Naive thymus-derived CD8-positive, alpha-beta T cell (primary cell): ENCODE measurements at regions not wholly inside any gene's neighbourhood (a gene's known extent, or its start where the extent isn't known, plus 50 kb on each side); places are given as distances from the start of the nearest gene placed in this dataset.

Experiments used
- ATAC-seq, 2 donors: fragments of 150-1000 bp; cut with Tn5 transposase in 1 of 2; sonication (Bioruptor Pico), chemical (Tn5 transposase) in 1 of 2; 1 replicate in 1 of 2; 2 replicates in 1 of 2; pipeline ENCODE4 v1.10.0; 2021; ENCODE audit warnings: mild to moderate bottlenecking in 2 of 2, moderate library complexity in 2 of 2
- POLR2A ChIA-PET: fragments of 350-600 bp; sonication (Branson Sonifier 250); formaldehyde crosslinking; loops from one replicate; lab custom pipeline; 2021; ENCODE audit warnings: antibody characterized with exemption; lab: Charles Lee
- DNase-seq, 10 donors: peaks; one replicate each; pipeline versions ENCODE4 v3.0.0 to v3.0.0-alpha.2; 2020 to 2022
- H3K27ac Mint-ChIP-seq, 10 donors: one replicate each; pipeline ENCODE4 v1.8.0; 2020 to 2022; ENCODE audit warnings: mild to moderate bottlenecking in 10 of 10, mixed read lengths in 10 of 10, moderate library complexity in 4 of 10, inconsistent platforms in 1 of 10
- H3K27me3 Mint-ChIP-seq, 5 donors: one replicate each; pipeline ENCODE4 v1.8.0; 2021 to 2022; ENCODE audit warnings: mixed read lengths in 5 of 5
- H3K36me3 Mint-ChIP-seq, 3 donors: one replicate each; pipeline ENCODE4 v1.8.0; 2020 to 2022; ENCODE audit warnings: mixed read lengths in 3 of 3, mild to moderate bottlenecking in 2 of 3, inconsistent platforms in 1 of 3
- H3K4me1 Mint-ChIP-seq, 4 donors: one replicate each; pipeline ENCODE4 v1.8.0; 2021 to 2022; ENCODE audit warnings: mixed read lengths in 4 of 4
- H3K4me3 Mint-ChIP-seq, 10 donors: one replicate each; pipeline ENCODE4 v1.8.0; 2020 to 2022; ENCODE audit warnings: mild to moderate bottlenecking in 10 of 10, mixed read lengths in 10 of 10, moderate library complexity in 6 of 10, inconsistent platforms in 1 of 10
- H3K9me3 Mint-ChIP-seq, 9 donors: one replicate each; pipeline ENCODE4 v1.8.0; 2020 to 2022; ENCODE audit warnings: mixed read lengths in 9 of 9, mild to moderate bottlenecking in 3 of 9, inconsistent platforms in 1 of 9, moderate library complexity in 1 of 9

DNA sequence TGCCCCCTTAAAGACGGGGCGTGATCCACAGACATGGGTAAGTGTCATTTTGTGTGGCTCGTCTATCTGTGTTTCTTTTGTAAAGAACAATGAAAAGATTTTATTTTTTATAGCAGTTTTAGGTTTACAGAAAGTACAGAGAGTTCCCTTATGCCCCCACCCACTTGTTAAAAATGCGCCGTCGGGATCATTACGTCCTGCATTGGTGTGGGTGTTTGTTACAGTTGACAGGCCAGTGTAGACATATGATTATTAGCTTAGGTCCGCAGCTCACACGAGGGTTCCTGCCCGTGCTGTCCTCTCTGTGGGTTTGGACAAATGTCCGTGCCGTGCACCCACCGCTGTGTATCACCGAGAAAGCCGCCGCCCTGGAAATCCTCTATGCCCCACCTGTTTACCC, 50.5 kb downstream of the RGS12 start:
- ATAC-seq (no peak), DNase-seq (no peak)
- Mint-ChIP-seq H3K36me3 (no peaks in the 10 kb centered on the region), H3K27me3 (peaks cover 0 to 9% (median 3%) of the 10 kb centered on the region in 5 donors), H3K4me1 (peaks cover 13 to 37% (median 25%) of the 10 kb centered on the region in 4 donors), H3K9me3 (peaks cover 0 to 1% (median 0%) of the 10 kb centered on the region in 9 donors), H3K27ac (peak overlapping the region in 2 of 10 donors; percentile 37 to 53), H3K4me3 (peak overlapping the region in 2 of 10 donors; percentile 9)
- POLR2A ChIA-PET, result no interaction called here

DNA sequence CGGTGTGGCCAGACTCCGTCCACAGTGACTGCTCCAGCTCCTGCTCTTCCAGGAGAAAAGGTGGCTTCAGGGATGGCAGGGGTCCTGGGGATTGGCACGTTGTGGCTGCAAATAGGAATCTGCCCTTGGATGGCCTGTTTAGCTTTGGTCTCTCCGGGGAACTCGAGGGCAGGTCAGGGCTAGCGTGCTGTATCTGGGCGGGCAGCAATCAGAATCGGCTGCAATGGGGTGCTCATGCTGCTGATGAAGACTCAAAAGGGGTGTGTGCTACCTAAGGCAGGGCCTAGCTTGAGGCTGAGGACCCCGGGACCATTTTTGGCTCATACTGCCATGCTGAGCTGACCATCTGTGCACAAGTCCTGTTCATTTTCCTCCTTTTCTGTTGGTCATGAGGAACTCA, 51.3 kb downstream of the RGS12 start:
- Mint-ChIP-seq H3K4me1 (peaks cover 13 to 37% (median 25%) of the 10 kb centered on the region in 4 donors), H3K36me3 (no peaks in the 10 kb centered on the region), H3K27ac (no peak overlapping the region), H3K27me3 (peaks cover 0 to 9% (median 3%) of the 10 kb centered on the region in 5 donors), H3K9me3 (peaks cover 0 to 1% (median 0%) of the 10 kb centered on the region in 9 donors), H3K4me3 (no peak overlapping the region)
- POLR2A ChIA-PET, result no interaction called here
- no peak for DNase-seq
- ATAC-seq, result no peak

- H3K27me3 Mint-ChIP-seq, result peaks cover 0 to 9% (median 3%) of the 10 kb centered on the region in 5 donors
- no peak for ATAC-seq
- no peak for DNase-seq
- peaks cover 13 to 37% (median 25%) of the 10 kb centered on the region in 4 donors for H3K4me1 Mint-ChIP-seq
- POLR2A ChIA-PET, result no interaction called here
- peak overlapping the region in 2 of 10 donors; percentile 21 to 60 for H3K27ac Mint-ChIP-seq
- peaks cover 0 to 1% (median 0%) of the 10 kb centered on the region in 9 donors for H3K9me3 Mint-ChIP-seq
- H3K36me3 Mint-ChIP-seq, result no peaks in the 10 kb centered on the region
- H3K4me3 Mint-ChIP-seq, result no peak overlapping the region
Measured at GRCh38 chr4:3344596-3344995, 51.8 kb downstream of the RGS12 start.

DNA sequence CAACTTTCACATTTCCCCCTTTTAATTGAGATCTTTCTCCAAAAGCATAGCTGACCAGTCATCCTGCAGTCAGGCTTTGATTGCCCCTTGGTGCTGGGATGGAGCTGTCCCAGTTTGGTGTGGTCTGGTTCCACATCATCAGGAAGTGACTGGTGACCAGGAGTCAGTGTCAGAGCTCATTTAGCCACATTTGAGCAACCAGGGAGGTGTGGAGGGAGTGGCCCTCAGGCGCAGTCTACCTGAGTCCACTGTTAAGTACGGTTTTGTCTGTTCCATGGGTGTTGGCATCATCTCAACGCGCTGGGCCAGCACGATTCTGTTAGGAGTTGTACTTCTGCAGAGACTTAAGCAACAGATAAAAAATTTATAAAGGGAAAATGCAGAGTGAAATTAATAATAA, 52.6 kb downstream of the RGS12 start:
- no peak for DNase-seq
- no peak for ATAC-seq
- peaks cover 0 to 9% (median 3%) of the 10 kb centered on the region in 5 donors for H3K27me3 Mint-ChIP-seq
- no peaks in the 10 kb centered on the region for H3K36me3 Mint-ChIP-seq
- peaks cover 10 to 31% (median 25%) of the 10 kb centered on the region in 4 donors for H3K4me1 Mint-ChIP-seq
- H3K9me3 Mint-ChIP-seq, result peaks cover 0 to 1% (median 0%) of the 10 kb centered on the region in 9 donors
- H3K27ac Mint-ChIP-seq, result peak overlapping the region in 1 of 10 donors; percentile 28
- H3K4me3 Mint-ChIP-seq, result no peak overlapping the region
- POLR2A ChIA-PET, result no interaction called here

GRCh38 chr4:3346146-3346545, 53.3 kb downstream of the RGS12 start:
- Mint-ChIP-seq H3K27ac (peak overlapping the region in 2 of 10 donors; percentile 39 to 41), H3K4me1 (peaks cover 10 to 30% (median 25%) of the 10 kb centered on the region in 4 donors), H3K9me3 (peaks cover 0 to 1% (median 0%) of the 10 kb centered on the region in 9 donors), H3K27me3 (peaks cover 0 to 9% (median 3%) of the 10 kb centered on the region in 5 donors), H3K4me3 (no peak overlapping the region), H3K36me3 (no peaks in the 10 kb centered on the region)
- DNase-seq, result peak in 6 of 10 donors; percentile 24 to 71 (median 55)
- POLR2A ChIA-PET, result interaction anchor here (0.6 kb wide), 1 partner anchor 18 kb away, joined by 6 read pairs; no protein-coding TSS in a partner anchor
- ATAC-seq, result peak; percentile 72 to 95

GRCh38 chr4:3347871-3348270, 55.0 kb downstream of the RGS12 start:
- peaks cover 0 to 9% (median 2%) of the 10 kb centered on the region in 5 donors for H3K27me3 Mint-ChIP-seq
- H3K4me3 Mint-ChIP-seq, result no peak overlapping the region
- DNase-seq (no peak), ATAC-seq (no peak)
- H3K9me3 Mint-ChIP-seq, result peaks cover 0 to 15% (median 4%) of the 10 kb centered on the region in 9 donors
- POLR2A ChIA-PET, result no interaction called here
- peaks cover 0 to 5% (median 0%) of the 10 kb centered on the region in 3 donors for H3K36me3 Mint-ChIP-seq
- H3K27ac Mint-ChIP-seq, result no peak overlapping the region
- peaks cover 8 to 17% (median 13%) of the 10 kb centered on the region in 4 donors for H3K4me1 Mint-ChIP-seq

DNA sequence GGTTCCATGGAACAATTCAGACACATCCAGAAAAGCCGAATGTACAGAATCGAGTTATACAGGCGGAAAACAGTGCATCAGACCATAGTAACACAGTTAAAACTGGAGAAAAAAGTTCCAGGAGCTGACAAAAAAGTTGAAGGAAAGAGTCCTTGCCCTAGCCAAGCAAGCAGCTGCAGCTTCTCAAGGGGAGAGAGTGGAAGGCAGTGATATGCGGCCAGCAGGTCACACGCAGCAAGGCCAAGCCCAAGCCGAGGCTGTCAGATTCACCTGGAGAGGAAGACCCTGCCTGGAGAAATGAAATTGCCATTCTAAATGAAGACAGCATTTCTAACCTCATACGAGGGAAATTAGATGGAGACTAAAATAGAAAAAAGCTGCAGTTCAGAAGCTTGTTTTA, 55.8 kb downstream of the RGS12 start:
- H3K4me3 Mint-ChIP-seq, result no peak overlapping the region
- ATAC-seq (no peak), DNase-seq (no peak)
- POLR2A ChIA-PET, result no interaction called here
- H3K27ac Mint-ChIP-seq, result peak overlapping the region in 1 of 10 donors; percentile 17
- peaks cover 0 to 21% (median 4%) of the 10 kb centered on the region in 9 donors for H3K9me3 Mint-ChIP-seq
- H3K27me3 Mint-ChIP-seq, result peaks cover 0 to 9% (median 2%) of the 10 kb centered on the region in 5 donors
- H3K36me3 Mint-ChIP-seq, result peaks cover 0 to 5% (median 0%) of the 10 kb centered on the region in 3 donors
- H3K4me1 Mint-ChIP-seq, result peaks cover 6 to 14% (median 10%) of the 10 kb centered on the region in 4 donors

DNA sequence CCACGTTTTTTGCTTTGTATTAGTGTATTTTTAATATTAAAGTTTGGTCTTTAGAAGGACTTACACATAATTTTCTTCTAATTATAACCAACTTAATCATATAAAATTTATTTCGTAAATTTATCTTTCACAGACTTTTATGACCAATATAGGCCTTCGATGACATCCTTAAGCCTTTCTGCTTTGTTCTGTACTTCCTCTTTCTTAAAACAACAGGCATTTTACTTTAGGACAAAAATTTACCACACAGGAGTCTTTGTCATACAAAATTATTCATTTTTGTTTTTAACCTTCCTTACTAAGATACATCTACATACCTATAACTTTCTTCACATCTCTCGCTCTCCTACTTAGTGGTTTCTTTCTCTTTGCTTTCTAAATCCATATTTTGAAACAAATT, 56.3 kb downstream of the RGS12 start:
- Mint-ChIP-seq H3K27ac (no peak overlapping the region), H3K4me3 (no peak overlapping the region), H3K9me3 (peaks cover 0 to 21% (median 4%) of the 10 kb centered on the region in 9 donors), H3K36me3 (peaks cover 0 to 5% (median 0%) of the 10 kb centered on the region in 3 donors), H3K27me3 (peaks cover 0 to 8% (median 2%) of the 10 kb centered on the region in 5 donors), H3K4me1 (peaks cover 6 to 14% (median 10%) of the 10 kb centered on the region in 4 donors)
- ATAC-seq, result no peak
- DNase-seq, result no peak
- POLR2A ChIA-PET, result no interaction called here

DNA sequence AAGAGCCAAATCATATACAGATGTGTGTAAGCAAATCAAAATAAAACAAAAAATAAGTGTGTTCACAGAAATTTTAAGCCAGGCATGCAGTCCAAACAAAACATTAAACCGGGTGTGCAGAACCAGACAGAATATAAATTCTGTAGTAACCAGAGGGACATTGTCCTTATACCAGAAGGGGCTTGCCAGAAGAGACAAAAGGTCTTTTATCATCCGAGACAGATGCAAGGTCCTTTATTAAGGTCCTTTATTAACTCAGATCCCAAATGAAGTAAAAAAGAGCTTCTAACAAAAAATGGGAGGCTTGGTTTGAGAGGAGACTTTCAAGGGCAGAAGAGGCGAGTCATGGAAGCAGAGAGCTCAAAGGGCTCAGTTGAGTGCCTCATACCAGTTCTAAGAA, 59.2 kb downstream of the RGS12 start:
- Mint-ChIP-seq H3K4me3 (no peak overlapping the region), H3K36me3 (peaks cover 0 to 5% (median 0%) of the 10 kb centered on the region in 3 donors), H3K9me3 (peaks cover 0 to 28% (median 4%) of the 10 kb centered on the region in 9 donors), H3K4me1 (peaks cover 0 to 12% (median 6%) of the 10 kb centered on the region in 4 donors), H3K27ac (no peak overlapping the region), H3K27me3 (no peaks in the 10 kb centered on the region)
- ATAC-seq (no peak), DNase-seq (peak in 1 of 10 donors; percentile 9)
- POLR2A ChIA-PET, result no interaction called here

- Mint-ChIP-seq H3K36me3 (peaks cover 0 to 5% (median 0%) of the 10 kb centered on the region in 3 donors), H3K4me1 (peaks cover 0 to 17% (median 6%) of the 10 kb centered on the region in 4 donors), H3K27ac (no peak overlapping the region), H3K4me3 (no peak overlapping the region), H3K27me3 (no peaks in the 10 kb centered on the region), H3K9me3 (peaks cover 0 to 28% (median 5%) of the 10 kb centered on the region in 9 donors)
- POLR2A ChIA-PET, result no interaction called here
- DNase-seq, result no peak
- ATAC-seq, result no peak
Measured at GRCh38 chr4:3352505-3352904, 59.7 kb downstream of the RGS12 start.

- H3K9me3 Mint-ChIP-seq, result peaks cover 0 to 28% (median 7%) of the 10 kb centered on the region in 9 donors
- H3K27ac Mint-ChIP-seq, result no peak overlapping the region
- H3K4me1 Mint-ChIP-seq, result peaks cover 1 to 21% (median 6%) of the 10 kb centered on the region in 4 donors
- ATAC-seq (no peak), DNase-seq (peak in 1 of 10 donors; percentile 7)
- H3K4me3 Mint-ChIP-seq, result no peak overlapping the region
- peaks cover 0 to 5% (median 0%) of the 10 kb centered on the region in 3 donors for H3K36me3 Mint-ChIP-seq
- POLR2A ChIA-PET, result no interaction called here
- H3K27me3 Mint-ChIP-seq, result no peaks in the 10 kb centered on the region
Measured at GRCh38 chr4:3352941-3353594, 60.2 kb downstream of the RGS12 start.

DNA sequence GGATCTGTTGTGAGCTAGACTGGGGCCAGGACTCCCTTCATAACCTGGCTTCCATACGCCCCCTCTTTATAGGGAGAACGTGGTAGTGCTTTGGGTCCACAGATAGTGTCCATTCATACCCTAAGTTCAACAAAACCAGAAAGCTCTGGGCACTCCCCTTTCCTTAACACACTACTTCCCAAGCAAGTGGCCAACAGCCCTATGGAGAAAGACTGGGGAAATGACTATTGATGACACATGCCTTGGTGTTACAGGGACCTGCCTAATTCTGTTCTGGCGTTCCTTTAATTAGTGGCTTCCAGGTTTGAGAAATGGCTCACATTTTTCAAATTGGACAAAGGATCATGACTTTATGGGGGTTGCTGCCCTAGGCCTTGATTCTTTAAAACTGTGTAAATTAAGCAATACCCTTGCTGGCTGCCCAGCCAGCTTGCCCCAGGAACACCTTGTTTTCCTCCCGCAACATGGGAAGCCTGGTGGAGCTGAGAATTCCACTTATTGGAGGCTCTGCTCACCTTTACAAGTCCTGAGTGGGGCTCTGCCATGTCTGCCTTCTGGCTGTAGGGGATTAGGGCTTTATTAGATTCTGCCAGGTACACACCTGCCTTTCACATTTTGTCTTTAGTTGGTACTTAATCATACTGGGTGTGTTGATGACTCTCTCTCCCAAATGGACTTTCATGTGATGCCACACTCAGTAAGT, 61.1 kb downstream of the RGS12 start:
- no peak for DNase-seq
- Mint-ChIP-seq H3K9me3 (peaks cover 0 to 28% (median 7%) of the 10 kb centered on the region in 9 donors), H3K27me3 (no peaks in the 10 kb centered on the region), H3K27ac (no peak overlapping the region), H3K4me1 (peaks cover 6 to 27% (median 8%) of the 10 kb centered on the region in 4 donors), H3K4me3 (no peak overlapping the region), H3K36me3 (peaks cover 0 to 5% (median 0%) of the 10 kb centered on the region in 3 donors)
- no peak for ATAC-seq
- POLR2A ChIA-PET, result no interaction called here

DNA sequence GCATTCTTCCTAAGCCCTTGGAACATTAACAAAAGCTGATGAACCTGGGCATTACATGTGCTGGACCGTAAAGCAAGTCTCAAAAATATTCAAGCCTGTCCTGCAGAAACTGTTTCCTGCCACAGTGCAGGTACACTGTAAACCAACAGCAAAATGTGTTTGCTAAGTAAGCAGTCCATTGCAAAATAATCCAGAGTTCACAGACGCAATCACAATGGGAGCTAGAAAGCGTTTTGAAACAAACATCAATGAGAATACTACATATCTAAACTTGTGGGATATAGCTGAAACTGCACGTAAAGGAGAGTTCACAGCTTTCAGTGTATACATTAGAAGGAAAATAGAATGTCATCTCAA, 61.6 kb downstream of the RGS12 start:
- Mint-ChIP-seq H3K4me3 (no peak overlapping the region), H3K4me1 (peaks cover 6 to 29% (median 11%) of the 10 kb centered on the region in 4 donors), H3K36me3 (peaks cover 0 to 5% (median 0%) of the 10 kb centered on the region in 3 donors), H3K9me3 (peaks cover 0 to 28% (median 7%) of the 10 kb centered on the region in 9 donors), H3K27me3 (no peaks in the 10 kb centered on the region), H3K27ac (peak overlapping the region in 1 of 10 donors; percentile 11)
- DNase-seq (no peak), ATAC-seq (no peak)
- POLR2A ChIA-PET, result no interaction called here
